PC-3 (cell line): ENCODE measurements at regions not wholly inside any gene's neighbourhood (a gene's known extent, or its start where the extent isn't known, plus 50 kb on each side); places are given as distances from the start of the nearest gene placed in this dataset.

Source experiments
- EZH2 ChIP-seq: fragments of 300-600 bp; sonication (generic); IDR thresholded peaks from one replicate; pipeline ENCODE4 v1.6.1; 2017; ENCODE audit warnings: antibody characterized with exemption, mild to moderate bottlenecking, low read length; ENCODE audit not compliant: unreplicated experiment
- EZH2phosphoT487 ChIP-seq: fragments of 300-600 bp; sonication (generic); IDR thresholded peaks from 2 replicates; pipeline ENCODE4 v1.6.1; 2018; ENCODE audit warnings: mild to moderate bottlenecking, antibody characterized with exemption, low read length, borderline replicate concordance
- TF ChIP-seq, protein P1 (sequence below): fragments of 300-600 bp; sonication (generic); conservative IDR thresholded peaks from 2 replicates; pipeline ENCODE4 v1.5.1; 2017; ENCODE audit warnings: antibody characterized with exemption, low read depth, mild to moderate bottlenecking, low read length

DNA sequence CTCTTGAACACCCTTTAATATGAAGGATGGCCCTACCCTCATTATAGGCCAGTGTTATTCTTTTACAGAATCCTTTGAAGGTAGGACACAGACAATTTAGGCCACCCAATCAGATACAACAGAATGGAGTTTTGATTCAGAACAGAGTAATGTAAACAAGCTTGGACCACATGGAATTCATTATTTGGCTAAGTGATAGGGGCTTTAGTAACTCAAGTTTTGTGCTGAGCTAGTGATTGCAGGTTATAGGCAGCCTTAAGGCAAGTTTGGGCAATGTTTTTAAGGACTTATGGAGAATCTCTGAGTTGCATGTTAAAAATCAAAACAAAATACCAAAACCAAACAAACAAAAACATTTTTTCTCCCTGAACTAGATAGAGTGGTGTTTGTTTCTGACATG, 312.1 kb upstream of the ROBO1 start:
- TF ChIP-seq, protein P1, sequence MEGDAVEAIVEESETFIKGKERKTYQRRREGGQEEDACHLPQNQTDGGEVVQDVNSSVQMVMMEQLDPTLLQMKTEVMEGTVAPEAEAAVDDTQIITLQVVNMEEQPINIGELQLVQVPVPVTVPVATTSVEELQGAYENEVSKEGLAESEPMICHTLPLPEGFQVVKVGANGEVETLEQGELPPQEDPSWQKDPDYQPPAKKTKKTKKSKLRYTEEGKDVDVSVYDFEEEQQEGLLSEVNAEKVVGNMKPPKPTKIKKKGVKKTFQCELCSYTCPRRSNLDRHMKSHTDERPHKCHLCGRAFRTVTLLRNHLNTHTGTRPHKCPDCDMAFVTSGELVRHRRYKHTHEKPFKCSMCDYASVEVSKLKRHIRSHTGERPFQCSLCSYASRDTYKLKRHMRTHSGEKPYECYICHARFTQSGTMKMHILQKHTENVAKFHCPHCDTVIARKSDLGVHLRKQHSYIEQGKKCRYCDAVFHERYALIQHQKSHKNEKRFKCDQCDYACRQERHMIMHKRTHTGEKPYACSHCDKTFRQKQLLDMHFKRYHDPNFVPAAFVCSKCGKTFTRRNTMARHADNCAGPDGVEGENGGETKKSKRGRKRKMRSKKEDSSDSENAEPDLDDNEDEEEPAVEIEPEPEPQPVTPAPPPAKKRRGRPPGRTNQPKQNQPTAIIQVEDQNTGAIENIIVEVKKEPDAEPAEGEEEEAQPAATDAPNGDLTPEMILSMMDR, result no peak
- TF ChIP-seq EZH2 (no peak), EZH2phosphoT487 (no peak)
